NCI-H2227 (cell line): ENCODE measurements at regions not wholly inside any gene's neighbourhood (a gene's known extent, or its start where the extent isn't known, plus 50 kb on each side); places are given as distances from the start of the nearest gene placed in this dataset.

Experiments used
- DNase-seq: peaks from one replicate; lab custom pipeline; 2025; ENCODE audit not compliant: unreplicated experiment; lab: John Stamatoyannopoulos, UW

- DNase-seq: no peak
Observed at GRCh38 chr6:40849546-40849945, 189.5 kb downstream of the UNC5CL start.

GRCh38 chr6:40848868-40849514, 190.0 kb downstream of the UNC5CL start:
- no peak for DNase-seq

- DNase-seq: no peak
Observed at GRCh38 chr6:40848038-40848437, 191.0 kb downstream of the UNC5CL start.

DNA sequence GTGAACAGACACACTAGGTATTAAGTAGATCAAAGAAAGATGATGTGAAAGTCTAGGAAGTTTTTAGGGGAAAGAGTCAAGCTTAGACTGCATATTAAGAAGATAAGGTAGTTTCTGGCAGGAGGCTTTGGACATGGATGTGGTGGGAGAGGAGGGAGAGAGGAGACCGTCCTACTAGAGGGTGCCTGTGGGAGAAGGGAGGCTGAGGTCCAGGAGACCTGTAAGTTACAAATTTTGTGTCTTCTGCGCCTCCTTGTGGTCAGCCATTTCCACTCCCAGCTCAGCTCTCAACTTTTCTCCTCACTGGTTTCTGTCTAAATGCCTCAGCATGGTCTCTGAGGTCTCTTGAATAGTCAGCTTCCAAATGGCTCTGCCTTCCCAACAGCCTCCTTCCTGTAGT, 193.5 kb downstream of the UNC5CL start:
- DNase-seq: peak; percentile 28

DNA sequence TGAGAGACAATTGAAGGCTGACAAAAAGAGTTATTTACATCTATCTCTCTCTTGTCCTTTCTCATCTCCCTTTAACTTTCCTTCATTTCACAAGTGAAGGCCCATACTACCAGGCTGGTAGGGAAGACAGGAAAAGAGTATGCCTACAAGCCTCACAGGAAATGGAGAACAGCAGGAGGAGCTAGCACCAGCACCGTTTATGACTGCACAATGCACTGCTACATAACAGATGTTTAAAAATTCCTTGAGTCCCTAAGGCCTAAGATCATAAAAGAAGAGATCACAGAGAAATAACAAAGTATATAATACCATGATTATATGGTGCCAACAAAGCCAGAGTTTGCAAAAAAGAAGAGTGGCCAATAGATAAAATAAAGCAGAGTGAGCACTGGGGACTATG, 194.8 kb downstream of the UNC5CL start:
- no peak for DNase-seq

GRCh38 chr6:40841721-40842120, 197.3 kb downstream of the UNC5CL start:
- DNase-seq: no peak

DNA sequence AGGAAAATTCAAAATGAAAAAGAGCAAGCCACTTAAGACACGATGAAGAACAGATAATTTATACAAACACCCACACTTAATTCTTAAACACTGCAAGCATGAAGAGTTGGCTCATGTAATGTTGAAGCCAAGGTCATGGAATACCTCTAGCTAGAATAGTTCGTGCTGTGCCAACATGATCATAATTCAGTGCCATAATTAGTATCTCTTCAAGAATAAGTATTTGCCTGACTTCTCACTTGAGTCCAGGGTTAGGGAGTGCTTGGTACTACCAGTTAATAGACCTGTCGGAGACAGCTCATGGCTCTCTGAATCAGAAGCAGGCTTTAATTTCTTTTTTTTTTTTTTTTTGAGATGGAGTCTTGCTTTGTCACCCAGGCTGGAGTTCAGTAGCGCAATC, 206.3 kb downstream of the UNC5CL start:
- peak; percentile 8 for DNase-seq

GRCh38 chr6:40831381-40831780, 207.6 kb downstream of the UNC5CL start:
- no peak for DNase-seq

DNA sequence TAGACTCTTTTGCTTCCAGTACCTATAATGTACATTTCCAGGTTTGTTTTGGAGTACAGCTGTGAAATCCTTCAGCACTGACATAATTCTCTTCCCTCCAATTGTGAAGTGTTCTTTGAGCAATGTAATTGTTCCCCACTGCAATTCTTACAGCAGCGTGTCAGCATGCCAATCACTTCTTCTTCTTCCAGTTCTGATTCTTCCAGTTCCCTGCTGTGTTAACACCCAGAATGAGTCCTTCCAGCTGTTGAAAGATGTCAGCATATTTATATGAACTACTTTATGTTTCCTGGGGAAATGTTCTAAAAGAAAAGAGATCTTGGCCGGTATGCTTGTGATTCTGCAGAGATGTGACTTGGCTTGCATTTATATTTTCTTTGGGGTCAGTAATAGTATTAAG, 213.9 kb downstream of the UNC5CL start:
- peak; percentile 25 for DNase-seq

DNA sequence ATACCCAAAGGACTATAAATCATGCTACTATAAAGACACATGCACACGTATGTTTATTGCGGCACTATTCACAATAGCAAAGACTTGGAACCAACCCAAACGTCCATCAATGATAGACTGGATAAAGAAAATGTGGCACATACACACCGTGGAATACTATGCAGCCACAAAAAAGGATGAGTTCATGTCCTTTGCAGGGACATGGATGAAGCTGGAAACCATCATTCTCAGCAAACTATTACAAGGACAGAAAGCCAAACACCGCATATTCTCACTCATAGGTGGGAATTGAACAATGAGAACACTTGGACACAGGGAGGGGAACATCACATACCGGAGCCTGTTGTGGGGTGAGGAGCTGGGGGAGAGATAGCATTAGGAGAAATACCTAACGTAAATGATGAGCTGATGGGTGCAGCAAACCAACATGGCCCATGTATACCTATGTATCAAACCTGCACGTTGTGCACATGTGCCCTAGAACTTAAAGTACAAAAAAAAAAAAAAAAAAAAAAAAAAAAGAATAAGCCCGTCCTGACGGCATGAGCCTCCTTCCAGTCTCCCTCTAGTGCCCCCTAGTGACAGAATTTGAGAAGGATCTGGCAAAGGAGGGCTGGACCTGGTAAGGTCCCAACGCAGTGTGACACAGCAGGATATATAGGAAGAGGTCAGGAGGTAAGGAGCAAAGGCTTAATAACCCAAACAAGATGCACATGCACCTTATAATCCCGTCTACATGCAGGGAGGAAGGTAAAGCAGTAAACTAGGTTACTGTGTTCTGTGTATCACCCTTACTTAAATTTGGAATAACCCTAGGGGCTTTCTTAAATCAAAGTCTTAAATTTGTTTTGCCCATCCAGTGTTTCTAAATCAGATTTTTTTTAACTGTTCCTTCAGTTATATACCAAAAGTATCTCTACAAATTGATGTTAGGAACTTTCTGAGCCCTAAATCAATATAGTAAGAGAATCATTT, 214.8 kb downstream of the UNC5CL start:
- DNase-seq: peak; percentile 71

DNA sequence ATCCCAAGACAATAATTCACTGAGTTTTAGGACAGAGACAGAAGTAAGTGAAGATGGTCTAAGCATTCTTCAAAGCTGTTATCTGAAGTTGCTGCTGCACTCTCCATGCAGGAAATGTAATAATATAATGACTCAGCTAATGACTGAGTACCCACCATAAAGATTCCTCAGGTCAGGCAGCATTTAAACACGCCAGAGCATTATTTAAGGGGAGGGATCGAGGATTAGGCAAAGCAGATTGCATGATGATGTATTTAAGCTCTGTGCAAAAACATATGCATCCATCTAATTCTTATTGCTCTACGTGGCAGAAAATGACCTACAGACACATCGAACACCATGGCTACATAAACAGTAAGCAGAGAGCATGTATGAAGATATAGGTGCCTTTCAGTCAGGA, 216.4 kb downstream of the UNC5CL start:
- DNase-seq: no peak

- no peak for DNase-seq
Observed at GRCh38 chr6:40819182-40819834, 219.7 kb downstream of the UNC5CL start.

DNA sequence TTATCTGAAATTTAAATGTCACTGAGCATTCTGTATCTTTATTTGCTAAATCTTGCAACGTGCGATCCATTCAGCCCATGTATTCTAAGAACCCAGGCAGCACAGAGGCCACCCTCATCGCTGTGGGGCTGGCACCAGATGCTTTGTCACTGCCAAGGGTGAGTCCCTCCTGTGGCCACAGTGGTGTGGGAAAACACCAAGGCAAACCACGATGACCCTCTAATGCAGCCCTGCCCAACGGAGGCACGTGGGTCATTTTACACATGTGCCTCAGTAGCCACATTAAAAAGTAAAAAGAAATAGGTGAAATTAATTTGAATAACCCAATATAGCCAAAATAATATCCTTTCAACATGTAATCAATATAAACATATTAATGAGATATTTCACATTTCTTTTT, 221.7 kb downstream of the UNC5CL start:
- DNase-seq: no peak

DNA sequence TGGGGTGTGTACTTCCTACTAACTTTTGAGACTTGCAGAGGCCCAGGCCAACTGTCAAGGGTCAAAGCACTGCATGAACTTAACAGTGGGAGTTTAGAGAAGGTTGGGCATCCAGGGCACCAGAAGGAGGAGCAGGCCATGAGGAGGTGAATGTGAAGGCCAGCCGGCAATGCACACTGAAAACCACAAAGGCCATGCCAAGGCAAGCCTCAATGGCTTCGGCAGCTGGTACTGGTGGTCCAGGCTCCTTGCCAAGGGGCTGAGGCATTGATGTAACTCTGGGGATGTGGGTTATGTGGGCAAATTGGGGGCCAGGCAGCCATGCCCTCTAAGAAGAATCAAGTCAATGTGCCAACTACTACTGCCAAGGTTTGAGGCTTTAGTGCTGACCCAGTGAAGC, 222.4 kb downstream of the UNC5CL start:
- DNase-seq: no peak

GRCh38 chr6:40815731-40816130, 223.3 kb downstream of the UNC5CL start:
- DNase-seq: no peak

- no peak for DNase-seq
Observed at GRCh38 chr6:40810171-40810570, 223.0 kb upstream of the LRFN2 start.

DNA sequence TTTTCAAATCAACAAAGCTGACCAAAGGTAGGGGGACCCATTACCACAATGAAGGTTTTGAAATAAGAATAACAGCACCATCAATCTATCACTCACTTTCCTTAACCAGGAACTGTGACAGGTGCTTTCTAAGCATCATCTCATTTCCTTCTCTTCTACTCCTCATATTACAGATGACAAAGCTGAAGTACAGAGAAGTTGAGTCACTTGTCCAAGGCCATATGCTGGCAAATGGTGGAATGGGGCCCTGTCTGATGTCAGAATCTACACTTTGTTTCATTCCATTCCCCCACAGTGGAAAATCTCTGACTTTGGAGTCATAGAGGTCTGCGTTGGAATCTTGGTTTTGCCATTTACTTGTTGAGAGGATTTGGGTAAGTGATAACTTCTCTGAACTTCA, 222.5 kb upstream of the LRFN2 start:
- DNase-seq: no peak

- DNase-seq: no peak
Observed at GRCh38 chr6:40807484-40807883, 220.3 kb upstream of the LRFN2 start.

DNA sequence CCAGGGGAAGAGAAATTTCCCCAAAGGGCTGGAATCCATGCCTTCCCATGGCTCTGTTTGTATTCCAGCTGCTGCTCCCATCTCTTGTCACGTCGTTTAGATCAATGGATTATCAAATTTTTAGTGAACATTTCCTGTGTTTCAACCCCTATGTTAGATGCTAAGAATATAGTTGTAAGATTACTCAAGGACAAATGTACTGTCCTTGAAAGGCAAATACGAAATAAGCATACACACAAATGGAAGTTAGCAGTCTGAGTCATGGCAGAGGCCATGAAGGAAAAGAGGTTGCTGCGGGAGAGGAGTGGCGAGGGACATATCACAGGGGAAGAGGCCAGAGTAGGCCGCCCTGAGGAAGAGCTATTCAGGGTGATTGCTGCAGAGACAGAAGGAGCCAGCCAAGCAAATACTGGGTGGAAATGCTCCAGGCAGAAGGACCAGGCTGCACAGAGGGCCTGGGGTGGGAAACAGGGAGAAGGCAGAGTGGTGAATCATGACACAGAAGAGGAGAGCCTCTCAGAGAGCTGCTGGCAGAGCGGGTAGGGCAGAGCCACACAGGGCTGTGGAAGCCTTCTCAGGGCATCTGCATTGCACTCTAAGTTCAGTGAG, 219.2 kb upstream of the LRFN2 start:
- no peak for DNase-seq

- DNase-seq: no peak
Observed at GRCh38 chr6:40805336-40805735, 218.2 kb upstream of the LRFN2 start.

DNA sequence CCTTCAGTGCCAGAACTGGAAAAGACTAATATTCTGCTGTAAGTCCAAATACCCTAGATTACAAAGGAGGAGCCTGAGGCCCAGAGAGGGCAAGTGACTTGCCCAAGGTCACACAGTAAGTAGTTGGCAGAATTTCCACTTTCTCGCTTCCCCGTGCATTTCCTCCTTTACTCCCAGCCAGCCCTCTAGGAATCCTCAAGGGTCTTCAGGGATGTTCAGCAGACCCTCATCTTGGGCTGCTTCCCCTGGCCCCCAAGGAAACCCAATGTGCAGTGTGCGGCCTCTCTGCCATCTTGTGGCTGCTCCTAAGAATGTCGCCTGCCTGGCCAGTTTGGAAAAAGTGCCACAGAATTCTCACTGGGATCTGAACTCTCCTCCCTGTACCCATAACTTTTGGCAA, 217.7 kb upstream of the LRFN2 start:
- DNase-seq: no peak
